ENCODE measurements at regions not wholly inside any gene's neighbourhood (a gene's known extent, or its start where the extent isn't known, plus 50 kb on each side); places are given as distances from the start of the nearest gene placed in this dataset.
"Not testable (repeated sequence)": the region's sequence is repeated elsewhere in the genome, so short reads cannot be mapped to it uniquely, and the experiment has no call there.

GRCh38 chr1:189125694-189126093, 1352.0 kb downstream of the BRINP3 start:
- no peak for DNase-seq

GRCh38 chr1:189131576-189131975, 1346.1 kb downstream of the BRINP3 start:
- no peak for DNase-seq

GRCh38 chr1:189139748-189140147, 1337.9 kb downstream of the BRINP3 start:
- not testable (repeated sequence) for DNase-seq

- DNase-seq, result no peak
Observed at GRCh38 chr1:189141056-189141455, 1336.6 kb downstream of the BRINP3 start.

DNA sequence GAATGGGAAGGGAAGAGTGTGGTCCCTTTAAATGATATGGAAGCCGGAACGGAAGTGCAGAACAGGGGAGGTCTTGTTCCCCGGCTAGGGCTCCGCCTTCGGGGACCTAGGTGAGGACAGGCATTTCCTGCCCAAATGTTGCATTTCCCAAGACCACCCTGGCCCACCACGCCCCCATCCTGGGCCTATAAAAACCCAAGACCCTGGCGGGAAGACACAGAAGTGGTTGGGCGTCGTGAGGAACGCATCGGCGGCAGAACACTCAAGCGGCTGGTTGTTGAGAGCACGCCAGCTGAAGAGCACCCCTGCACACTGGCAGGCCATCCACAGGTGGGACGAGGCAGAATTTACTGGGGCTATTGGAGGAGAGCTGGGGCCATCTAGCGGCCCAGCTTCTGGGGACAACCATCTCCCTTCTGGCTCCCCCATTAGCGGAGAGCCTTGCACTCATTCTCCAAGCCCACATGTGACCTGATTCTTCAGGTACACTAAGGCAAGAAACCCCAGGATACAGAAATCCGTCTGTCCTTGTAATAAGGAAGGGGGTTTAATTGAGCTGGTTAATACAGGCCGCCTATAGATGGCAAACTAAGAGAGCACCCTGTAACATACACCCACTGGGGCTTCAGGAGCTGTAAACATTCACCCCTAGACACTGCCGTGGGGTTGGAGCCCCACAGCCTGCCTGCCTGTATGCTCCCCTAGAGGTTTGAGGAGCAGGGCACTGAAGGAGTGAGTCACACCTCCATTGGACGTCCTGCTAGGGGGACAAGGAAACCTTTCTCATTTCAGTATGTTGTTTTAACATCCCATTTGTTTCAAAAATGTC, 1327.9 kb downstream of the BRINP3 start:
- no peak for DNase-seq

- DNase-seq, result no peak
Observed at GRCh38 chr1:189150624-189151023, 1327.0 kb downstream of the BRINP3 start.

- DNase-seq, result no peak
Observed at GRCh38 chr1:189151361-189151760, 1326.3 kb downstream of the BRINP3 start.

- DNase-seq, result no peak
Observed at GRCh38 chr1:189152685-189153084, 1325.0 kb downstream of the BRINP3 start.

GRCh38 chr1:189158155-189158554, 1319.5 kb downstream of the BRINP3 start:
- DNase-seq, result no peak

- DNase-seq, result no peak
Observed at GRCh38 chr1:189175889-189176288, 1301.8 kb downstream of the BRINP3 start.

- no peak for DNase-seq
Observed at GRCh38 chr1:189180057-189180456, 1297.6 kb downstream of the BRINP3 start.

GRCh38 chr1:189185097-189185496, 1292.6 kb downstream of the BRINP3 start:
- peak; percentile 14 for DNase-seq

- no peak for DNase-seq
Observed at GRCh38 chr1:189192741-189193520, 1284.7 kb downstream of the BRINP3 start.

GRCh38 chr1:189205863-189206262, 1271.8 kb downstream of the BRINP3 start:
- no peak for DNase-seq

GRCh38 chr1:189206617-189207016, 1271.0 kb downstream of the BRINP3 start:
- no peak for DNase-seq

- no peak for DNase-seq
Observed at GRCh38 chr1:189211742-189212141, 1265.9 kb downstream of the BRINP3 start.

DNA sequence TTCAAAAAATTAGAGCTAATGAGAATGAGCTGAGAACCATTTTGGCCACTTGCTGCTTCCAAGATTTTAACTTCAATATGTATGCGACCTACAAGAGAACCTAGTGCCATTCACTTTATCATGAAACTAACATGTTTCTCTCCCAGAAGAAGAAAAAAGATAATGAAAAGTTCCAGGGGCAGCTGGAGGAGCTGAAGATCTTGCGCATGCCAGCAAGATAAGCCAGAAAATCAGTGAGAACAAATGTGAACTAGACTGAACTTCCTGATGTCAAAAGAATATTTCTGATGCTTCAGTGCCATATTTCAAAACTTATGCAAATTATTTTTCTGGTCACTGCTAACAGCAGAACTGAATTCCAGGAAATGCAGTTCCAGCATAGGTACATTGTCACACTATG, 1265.1 kb downstream of the BRINP3 start:
- no peak for DNase-seq

GRCh38 chr1:189216886-189217285, 1260.8 kb downstream of the BRINP3 start:
- DNase-seq, result no peak

GRCh38 chr1:189217646-189218045, 1260.0 kb downstream of the BRINP3 start:
- DNase-seq, result no peak

- no peak for DNase-seq
Observed at GRCh38 chr1:189220750-189221149, 1256.9 kb downstream of the BRINP3 start.

GRCh38 chr1:189225794-189226145, 1251.9 kb downstream of the BRINP3 start:
- DNase-seq, result not testable (repeated sequence)

DNA sequence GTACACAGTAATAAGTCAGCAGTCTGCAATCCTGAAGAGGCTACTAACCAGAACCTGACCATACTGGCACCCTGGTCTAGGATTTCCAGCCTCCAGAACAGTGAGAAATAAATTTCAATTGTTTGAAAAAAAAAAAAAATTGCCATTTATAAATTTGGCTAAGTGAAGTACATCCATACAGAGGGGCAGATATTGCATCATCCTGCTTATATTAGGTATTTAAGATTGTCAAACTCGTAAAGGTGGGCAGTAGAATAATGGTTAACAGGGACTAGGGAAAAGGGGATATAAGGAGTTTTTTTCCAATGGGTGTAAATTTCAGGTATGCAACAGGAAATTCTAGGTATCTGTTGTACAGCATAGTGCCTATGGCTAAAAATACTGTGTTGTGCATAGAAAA, 1250.9 kb downstream of the BRINP3 start:
- no peak for DNase-seq

- DNase-seq, result no peak
Observed at GRCh38 chr1:189237008-189237407, 1240.7 kb downstream of the BRINP3 start.
